ENCODE measurements at regions not wholly inside any gene's neighbourhood (a gene's known extent, or its start where the extent isn't known, plus 50 kb on each side); places are given as distances from the start of the nearest gene placed in this dataset.

DNA sequence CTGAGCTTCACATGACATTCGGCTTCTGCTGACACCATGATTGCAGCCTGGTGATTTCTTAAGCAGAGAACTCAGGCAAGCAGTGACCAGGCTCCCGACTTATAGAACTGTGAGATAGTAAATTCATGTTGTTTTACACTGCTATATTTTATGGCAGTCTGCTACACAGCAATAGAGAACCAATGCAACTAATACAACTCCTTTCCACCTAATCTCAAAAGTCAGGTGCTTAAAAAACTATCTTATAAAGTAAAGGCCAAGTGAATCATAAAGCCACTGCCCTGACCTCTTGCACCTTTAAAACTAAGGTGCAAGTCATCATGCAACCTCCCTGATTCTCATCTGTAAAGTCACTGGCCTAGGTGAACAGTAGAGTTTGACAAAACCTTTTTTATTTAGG is 95.3 kb upstream of the GLS start:
- TF ChIP-seq, protein P1, sequence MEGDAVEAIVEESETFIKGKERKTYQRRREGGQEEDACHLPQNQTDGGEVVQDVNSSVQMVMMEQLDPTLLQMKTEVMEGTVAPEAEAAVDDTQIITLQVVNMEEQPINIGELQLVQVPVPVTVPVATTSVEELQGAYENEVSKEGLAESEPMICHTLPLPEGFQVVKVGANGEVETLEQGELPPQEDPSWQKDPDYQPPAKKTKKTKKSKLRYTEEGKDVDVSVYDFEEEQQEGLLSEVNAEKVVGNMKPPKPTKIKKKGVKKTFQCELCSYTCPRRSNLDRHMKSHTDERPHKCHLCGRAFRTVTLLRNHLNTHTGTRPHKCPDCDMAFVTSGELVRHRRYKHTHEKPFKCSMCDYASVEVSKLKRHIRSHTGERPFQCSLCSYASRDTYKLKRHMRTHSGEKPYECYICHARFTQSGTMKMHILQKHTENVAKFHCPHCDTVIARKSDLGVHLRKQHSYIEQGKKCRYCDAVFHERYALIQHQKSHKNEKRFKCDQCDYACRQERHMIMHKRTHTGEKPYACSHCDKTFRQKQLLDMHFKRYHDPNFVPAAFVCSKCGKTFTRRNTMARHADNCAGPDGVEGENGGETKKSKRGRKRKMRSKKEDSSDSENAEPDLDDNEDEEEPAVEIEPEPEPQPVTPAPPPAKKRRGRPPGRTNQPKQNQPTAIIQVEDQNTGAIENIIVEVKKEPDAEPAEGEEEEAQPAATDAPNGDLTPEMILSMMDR (IDR thresholded peaks at IDR 0.05; ENCODE audit: unreplicated experiment) = no peak
- H3K4me1 Mint-ChIP-seq (ENCODE audit: low read depth) = peaks cover 44% of the 10 kb centered on the region
- no peak for DNase-seq (ENCODE audit: low spot score, unreplicated experiment)
- H3K9me3 Mint-ChIP-seq (ENCODE audit: low read depth) = peaks cover 5% of the 10 kb centered on the region
- H3K27me3 Mint-ChIP-seq = no peaks in the 10 kb centered on the region
- H3K27ac Mint-ChIP-seq = no peak overlapping the region
- H3K36me3 Mint-ChIP-seq (ENCODE audit: insufficient read depth) = peaks cover 1% of the 10 kb centered on the region
- no peak overlapping the region for H3K4me3 Mint-ChIP-seq (ENCODE audit: low read depth)

DNA sequence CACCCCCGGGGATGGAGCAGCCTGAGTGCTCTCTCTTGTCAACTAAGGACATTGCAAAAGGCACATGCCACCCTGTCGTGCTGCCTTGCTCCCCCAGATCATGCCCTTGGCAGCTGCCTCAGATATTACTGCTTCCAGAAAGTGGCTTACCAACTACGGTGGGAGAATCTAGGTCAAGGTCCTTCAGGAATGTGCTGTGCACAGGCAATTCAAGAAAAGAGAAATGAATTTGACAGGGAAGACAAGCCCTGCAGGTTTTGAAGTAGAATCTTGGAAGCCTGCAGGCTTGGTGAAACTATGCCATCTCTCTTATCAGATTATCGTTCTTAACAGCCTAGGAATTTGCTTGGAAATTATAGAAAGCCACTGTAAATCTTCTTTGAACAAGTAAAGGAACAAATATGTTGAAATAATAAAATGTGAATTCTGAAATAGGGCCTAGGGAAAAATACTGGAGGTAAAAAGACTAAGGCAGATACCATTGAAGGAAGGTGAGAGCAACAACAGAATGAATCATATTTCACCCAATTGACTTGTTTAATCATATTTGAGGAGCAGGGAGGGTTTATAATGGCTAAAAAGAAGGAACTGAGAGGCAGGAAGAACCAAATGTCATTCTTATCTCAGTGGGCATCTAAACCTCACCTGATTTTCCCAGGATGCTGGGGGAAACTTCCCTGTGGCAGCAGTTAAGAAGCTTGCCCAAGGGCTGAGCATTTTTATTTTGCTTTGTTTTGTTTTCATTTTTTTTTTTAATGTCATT is 94.0 kb upstream of the GLS start:
- Mint-ChIP-seq H3K4me1 (ENCODE audit: low read depth) (peaks cover 53% of the 10 kb centered on the region), H3K4me3 (ENCODE audit: low read depth) (no peak overlapping the region), H3K27ac (peak overlapping the region; percentile 84), H3K9me3 (ENCODE audit: low read depth) (peaks cover 5% of the 10 kb centered on the region), H3K27me3 (no peaks in the 10 kb centered on the region), H3K36me3 (ENCODE audit: insufficient read depth) (peaks cover 1% of the 10 kb centered on the region)
- TF ChIP-seq, protein P1 (IDR thresholded peaks at IDR 0.05; ENCODE audit: unreplicated experiment) = no peak
- no peak for DNase-seq (ENCODE audit: low spot score, unreplicated experiment)

DNA sequence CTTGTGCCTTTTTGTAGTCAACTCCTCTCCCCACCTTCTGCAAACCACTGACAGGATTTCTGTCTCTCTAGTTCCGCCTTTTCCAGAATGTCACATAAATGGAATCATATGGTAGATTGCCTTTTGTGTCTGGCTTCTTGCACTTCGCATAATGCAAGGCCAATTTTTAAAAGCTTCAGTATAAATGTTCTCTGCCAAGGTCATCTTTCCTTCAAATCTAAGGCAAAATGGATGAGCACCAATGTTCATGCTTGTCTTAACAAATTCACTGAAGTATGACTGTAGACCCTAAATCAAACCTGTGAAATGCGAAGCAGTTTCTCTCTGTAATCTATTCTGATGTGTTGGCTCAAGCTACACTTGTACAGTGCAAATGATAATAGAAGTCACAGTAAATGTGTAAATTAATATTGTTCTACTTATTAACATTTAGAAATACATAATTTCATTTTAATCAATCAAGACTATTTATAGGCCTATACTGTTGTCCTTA is 92.8 kb upstream of the GLS start:
- Mint-ChIP-seq H3K36me3 (ENCODE audit: insufficient read depth) (peaks cover 1% of the 10 kb centered on the region), H3K27me3 (no peaks in the 10 kb centered on the region), H3K9me3 (ENCODE audit: low read depth) (peaks cover 5% of the 10 kb centered on the region), H3K4me3 (ENCODE audit: low read depth) (no peak overlapping the region), H3K4me1 (ENCODE audit: low read depth) (peaks cover 56% of the 10 kb centered on the region), H3K27ac (no peak overlapping the region)
- no peak for DNase-seq (ENCODE audit: low spot score, unreplicated experiment)
- TF ChIP-seq, protein P1 (IDR thresholded peaks at IDR 0.05; ENCODE audit: unreplicated experiment) = no peak

DNA sequence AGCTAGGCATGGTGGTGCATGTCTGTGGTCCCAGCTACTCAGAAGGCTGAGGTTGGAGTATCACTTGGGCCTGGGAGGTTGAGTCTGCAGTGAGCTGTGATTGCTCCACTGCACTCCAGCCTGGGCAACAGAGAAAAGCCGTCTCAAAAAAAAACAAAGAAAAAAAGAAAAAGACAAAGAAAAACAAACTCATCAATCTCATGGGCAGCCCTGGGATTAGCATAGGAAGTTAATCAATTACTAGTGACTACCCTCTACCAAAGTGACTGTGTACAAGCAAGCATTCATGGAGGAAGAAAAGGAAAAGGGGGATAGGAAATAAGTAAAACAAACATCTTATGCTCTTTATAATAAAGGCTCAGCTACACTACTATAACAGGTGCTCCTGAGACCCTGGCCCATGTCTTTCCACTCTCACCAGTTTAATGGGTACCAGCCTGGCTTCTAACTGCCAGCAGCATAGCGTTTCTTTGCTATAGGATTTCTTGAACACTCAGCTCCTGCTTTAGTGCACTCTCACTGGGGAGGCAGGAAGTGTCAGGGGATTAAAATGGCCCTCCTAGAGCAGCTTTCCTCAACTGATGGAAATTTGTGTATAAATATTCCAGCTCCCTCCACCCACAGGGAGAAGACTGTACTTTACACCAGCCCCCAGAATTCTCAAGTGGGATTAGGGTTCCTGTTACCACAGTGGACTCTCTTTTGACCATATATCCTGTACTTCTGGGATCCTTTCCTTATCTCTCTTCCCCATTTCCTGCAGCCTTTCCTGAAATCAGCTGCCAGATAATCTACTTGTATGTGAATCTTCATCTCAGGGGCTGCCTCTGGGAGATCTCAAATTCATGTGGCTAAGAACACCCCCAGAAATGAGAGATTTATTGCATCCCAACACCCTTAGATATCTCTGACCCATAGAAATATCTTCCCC is 91.3 kb upstream of the GLS start:
- peak overlapping the region; percentile 96 for H3K27ac Mint-ChIP-seq

More for the DNA sequence above, 91.3 kb upstream of the GLS start:
- TF ChIP-seq, protein P1 (IDR thresholded peaks at IDR 0.05; ENCODE audit: unreplicated experiment) = no peak
- Mint-ChIP-seq H3K9me3 (ENCODE audit: low read depth) (peaks cover 5% of the 10 kb centered on the region), H3K27me3 (no peaks in the 10 kb centered on the region), H3K4me3 (ENCODE audit: low read depth) (peak overlapping the region; percentile 23), H3K36me3 (ENCODE audit: insufficient read depth) (no peaks in the 10 kb centered on the region), H3K4me1 (ENCODE audit: low read depth) (peaks cover 56% of the 10 kb centered on the region)
- no peak for DNase-seq (ENCODE audit: low spot score, unreplicated experiment)

Data from progenitor cell of endocrine pancreas (in vitro differentiated cells).